ENCODE measurements at regions not wholly inside any gene's neighbourhood (a gene's known extent, or its start where the extent isn't known, plus 50 kb on each side); places are given as distances from the start of the nearest gene placed in this dataset.
"Not testable (repeated sequence)": the region's sequence is repeated elsewhere in the genome, so short reads cannot be mapped to it uniquely, and the experiment has no call there.

GRCh38 chr14:48266201-48266600 lies 590.8 kb upstream of the MDGA2 start:
- not testable (repeated sequence) for TF ChIP-seq OSR1 (CRISPR knock-in tag; IDR thresholded peaks at IDR 0.05); ZNF8 (CRISPR knock-in tag; IDR thresholded peaks at IDR 0.05); ARNTL (CRISPR knock-in tag; IDR thresholded peaks at IDR 0.05; ENCODE audit: borderline replicate concordance, low read depth); ESRRG (CRISPR knock-in tag; IDR thresholded peaks at IDR 0.05); TSHZ2 (CRISPR knock-in tag; IDR thresholded peaks at IDR 0.05); RARB (CRISPR knock-in tag; IDR thresholded peaks at IDR 0.05); BACH2 (CRISPR knock-in tag; IDR thresholded peaks at IDR 0.05; ENCODE audit: borderline replicate concordance); SNAI2 (CRISPR knock-in tag; IDR thresholded peaks at IDR 0.05); TOX (CRISPR knock-in tag; IDR thresholded peaks at IDR 0.05; ENCODE audit: borderline replicate concordance); PATZ1 (CRISPR knock-in tag; IDR thresholded peaks at IDR 0.05; ENCODE audit: borderline replicate concordance); PPARA (CRISPR knock-in tag; IDR thresholded peaks at IDR 0.05; ENCODE audit: borderline replicate concordance); ZFP30 (CRISPR knock-in tag; IDR thresholded peaks at IDR 0.05)
- TF ChIP-seq, protein P1, sequence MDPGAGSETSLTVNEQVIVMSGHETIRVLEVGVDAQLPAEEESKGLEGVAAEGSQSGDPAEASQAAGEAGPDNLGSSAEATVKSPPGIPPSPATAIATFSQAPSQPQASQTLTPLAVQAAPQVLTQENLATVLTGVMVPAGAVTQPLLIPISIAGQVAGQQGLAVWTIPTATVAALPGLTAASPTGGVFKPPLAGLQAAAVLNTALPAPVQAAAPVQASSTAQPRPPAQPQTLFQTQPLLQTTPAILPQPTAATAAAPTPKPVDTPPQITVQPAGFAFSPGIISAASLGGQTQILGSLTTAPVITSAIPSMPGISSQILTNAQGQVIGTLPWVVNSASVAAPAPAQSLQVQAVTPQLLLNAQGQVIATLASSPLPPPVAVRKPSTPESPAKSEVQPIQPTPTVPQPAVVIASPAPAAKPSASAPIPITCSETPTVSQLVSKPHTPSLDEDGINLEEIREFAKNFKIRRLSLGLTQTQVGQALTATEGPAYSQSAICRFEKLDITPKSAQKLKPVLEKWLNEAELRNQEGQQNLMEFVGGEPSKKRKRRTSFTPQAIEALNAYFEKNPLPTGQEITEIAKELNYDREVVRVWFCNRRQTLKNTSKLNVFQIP (CRISPR knock-in tag; IDR thresholded peaks at IDR 0.05; ENCODE audit: borderline replicate concordance, low read depth), result not testable (repeated sequence)
- TF ChIP-seq, protein P2, sequence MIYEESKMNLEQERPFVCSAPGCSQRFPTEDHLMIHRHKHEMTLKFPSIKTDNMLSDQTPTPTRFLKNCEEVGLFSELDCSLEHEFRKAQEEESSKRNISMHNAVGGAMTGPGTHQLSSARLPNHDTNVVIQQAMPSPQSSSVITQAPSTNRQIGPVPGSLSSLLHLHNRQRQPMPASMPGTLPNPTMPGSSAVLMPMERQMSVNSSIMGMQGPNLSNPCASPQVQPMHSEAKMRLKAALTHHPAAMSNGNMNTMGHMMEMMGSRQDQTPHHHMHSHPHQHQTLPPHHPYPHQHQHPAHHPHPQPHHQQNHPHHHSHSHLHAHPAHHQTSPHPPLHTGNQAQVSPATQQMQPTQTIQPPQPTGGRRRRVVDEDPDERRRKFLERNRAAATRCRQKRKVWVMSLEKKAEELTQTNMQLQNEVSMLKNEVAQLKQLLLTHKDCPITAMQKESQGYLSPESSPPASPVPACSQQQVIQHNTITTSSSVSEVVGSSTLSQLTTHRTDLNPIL (CRISPR knock-in tag; IDR thresholded peaks at IDR 0.05; ENCODE audit: low read depth), result not testable (repeated sequence)

All from SK-N-SH treated with all-trans-retinoic acid at 6 μM for 48 hours (cell line).